ENCODE measurements at regions not wholly inside any gene's neighbourhood (a gene's known extent, or its start where the extent isn't known, plus 50 kb on each side); places are given as distances from the start of the nearest gene placed in this dataset.

GRCh38 chr16:16905850-16906249, 526.9 kb downstream of the NPIPA7 start:
- TF ChIP-seq USF2 (IDR thresholded peaks at IDR 0.05) (no peak), POLR2A (IDR thresholded peaks at IDR 0.05; ENCODE audit: low read length) (no peak), CTCF (IDR thresholded peaks at IDR 0.05) (no peak), NR3C1 (IDR thresholded peaks at IDR 0.05) (no peak), CEBPB (IDR thresholded peaks at IDR 0.05) (no peak), SMC3 (IDR thresholded peaks at IDR 0.05) (no peak)
